H1 (cell line): ENCODE measurements at regions not wholly inside any gene's neighbourhood (a gene's known extent, or its start where the extent isn't known, plus 50 kb on each side); places are given as distances from the start of the nearest gene placed in this dataset.

Experiments used
- CTCF ChIA-PET: fragments of 300-600 bp; sonication (Branson Sonifier 250); formaldehyde crosslinking; loops from one replicate; lab custom pipeline; 2021; ENCODE audit not compliant: partially characterized antibody; lab: Charles Lee
- POLR2A ChIA-PET: fragments of 300-600 bp; sonication (Branson Sonifier 250); formaldehyde crosslinking; loops from one replicate; lab custom pipeline; 2021; ENCODE audit warnings: inconsistent platforms; ENCODE audit not compliant: partially characterized antibody; lab: Charles Lee
- DNase-seq, 2 experiments: peaks; one replicate each; pipeline versions ENCODE4 v3.0.0 to v3.0.0-alpha.2; 2010 to 2022; ENCODE audit warnings: low spot score in 2 of 2, low read depth in 1 of 2, mixed read lengths in 1 of 2
- FAIRE-seq: peaks from 2 replicates; lab custom pipeline; 2011; peaks lifted over from hg19 to GRCh38; lab: Jason Lieb, UNC
- H2AFZ ChIP-seq: 2 replicates; pipeline ENCODE4 v1.8.1; 2012; ENCODE audit warnings: low read length, inconsistent platforms
- H2AK5ac ChIP-seq: 2 replicates; pipeline ENCODE4 v1.6.1; 2013; ENCODE audit warnings: low read depth, low read length
- H2BK120ac ChIP-seq: replicated peaks from 2 replicates; pipeline ENCODE3; 2013; ENCODE audit warnings: low read depth, low read length, inconsistent platforms
- H2BK12ac ChIP-seq: 2 replicates; pipeline ENCODE4 v1.6.1; 2013; ENCODE audit warnings: low read depth, low read length
- H2BK15ac ChIP-seq: 2 replicates; pipeline ENCODE4 v1.6.1; 2013; ENCODE audit warnings: low read length
- H2BK20ac ChIP-seq: 2 replicates; pipeline ENCODE4 v1.6.1; 2013; ENCODE audit warnings: low read length
- H2BK5ac ChIP-seq: 2 replicates; pipeline ENCODE4 v1.6.1; 2013; ENCODE audit warnings: low read depth, low read length
- H3K14ac ChIP-seq: 2 replicates; pipeline ENCODE4 v1.6.1; 2013; ENCODE audit warnings: inconsistent platforms; ENCODE audit not compliant: insufficient read length
- H3K18ac ChIP-seq: 2 replicates; pipeline ENCODE4 v1.6.1; 2013; ENCODE audit warnings: low read length; ENCODE audit errors: extremely low read depth
- H3K23ac ChIP-seq: 2 replicates; pipeline ENCODE4 v1.6.1; 2013; ENCODE audit warnings: inconsistent platforms; ENCODE audit not compliant: insufficient read length
- H3K23me2 ChIP-seq: 2 replicates; pipeline ENCODE4 v1.6.1; 2013; ENCODE audit warnings: low read depth, low read length
- H3K27ac ChIP-seq: 2 replicates; pipeline ENCODE4 v1.6.1; 2011; ENCODE audit warnings: low read depth, low read length, inconsistent platforms
- H3K27me3 ChIP-seq, 4 experiments: replicated peaks in 1 of 4; 1 replicate in 1 of 4; 2 replicates in 3 of 4; pipeline versions ENCODE4 v1.6.1 to v1.8.1; 2011 to 2013; ENCODE audit warnings: low read length in 3 of 4, mild to moderate bottlenecking in 3 of 4, inconsistent platforms in 2 of 4, mixed read lengths in 2 of 4, moderate library complexity in 1 of 4; ENCODE audit not compliant: control insufficient read depth in 3 of 4, insufficient read depth in 3 of 4; ENCODE audit errors: extremely low read depth in 1 of 4
- H3K36me3 ChIP-seq, 4 experiments: 2 replicates each; pipeline versions ENCODE4 v1.6.1 to v1.8.1; 2011 to 2013; ENCODE audit warnings: mild to moderate bottlenecking in 4 of 4, low read length in 3 of 4, moderate library complexity in 2 of 4, control low read depth in 1 of 4, inconsistent platforms in 1 of 4; ENCODE audit not compliant: insufficient read depth in 4 of 4, control insufficient read depth in 2 of 4
- H3K4ac ChIP-seq: replicated peaks from 2 replicates; pipeline ENCODE3; 2013; ENCODE audit warnings: low read length, low read depth, mixed read lengths, inconsistent platforms; ENCODE audit not compliant: insufficient read length
- H3K4me1 ChIP-seq, 4 experiments: replicated peaks in 1 of 4; 1 replicate in 1 of 4; 2 replicates in 3 of 4; pipeline versions ENCODE4 v1.6.1 to v1.8.1; 2011 to 2013; ENCODE audit warnings: low read length in 3 of 4, inconsistent platforms in 2 of 4, mixed read lengths in 1 of 4; ENCODE audit not compliant: insufficient read depth in 4 of 4, control insufficient read depth in 3 of 4
- H3K4me2 ChIP-seq, 2 experiments: 2 replicates each; pipeline versions ENCODE4 v1.6.1 to v1.8.1; 2011 to 2013; ENCODE audit warnings: low read depth in 2 of 2, low read length in 2 of 2, control low read depth in 1 of 2, inconsistent platforms in 1 of 2, mild to moderate bottlenecking in 1 of 2; ENCODE audit not compliant: insufficient read depth in 1 of 2
- H3K4me3 ChIP-seq, 4 experiments: fragments of 200-600, 300-600 bp in 1 of 4; sonication (generic), shearing (Covaris generic), sonication (Bioruptor Twin) in 1 of 4; 2 replicates each; pipeline versions ENCODE4 v1.5.1 to v1.8.1; 2011 to 2016; ENCODE audit warnings: low read length in 4 of 4, low read depth in 3 of 4, control low read depth in 2 of 4, inconsistent platforms in 2 of 4, mild to moderate bottlenecking in 2 of 4, mixed read lengths in 1 of 4, moderate library complexity in 1 of 4; ENCODE audit not compliant: insufficient read depth in 2 of 4; ENCODE audit errors: extremely low read depth in 1 of 4
- H3K56ac ChIP-seq: replicated peaks from 2 replicates; pipeline ENCODE3; 2013; ENCODE audit warnings: low read depth, mild to moderate bottlenecking, mixed read lengths, low read length, inconsistent platforms; ENCODE audit not compliant: insufficient read length
- H3K79me1 ChIP-seq: 2 replicates; pipeline ENCODE4 v1.6.1; 2013; ENCODE audit warnings: low read depth, low read length, control low read depth
- H3K79me2 ChIP-seq, 2 experiments: 2 replicates each; pipeline versions ENCODE4 v1.6.1 to v1.8.1; 2012 to 2013; ENCODE audit warnings: low read length in 2 of 2, mild to moderate bottlenecking in 2 of 2, inconsistent platforms in 1 of 2; ENCODE audit not compliant: insufficient read depth in 2 of 2, control insufficient read depth in 1 of 2
- H3K9ac ChIP-seq, 4 experiments: replicated peaks in 1 of 4; 1 replicate in 1 of 4; 2 replicates in 3 of 4; pipeline versions ENCODE4 v1.6.1 to v1.8.1; 2011 to 2013; ENCODE audit warnings: low read depth in 3 of 4, low read length in 3 of 4, control low read depth in 2 of 4, mild to moderate bottlenecking in 2 of 4, moderate library complexity in 2 of 4, inconsistent platforms in 1 of 4; ENCODE audit errors: extremely low read depth in 1 of 4
- H3K9me3 ChIP-seq, 2 experiments: 2 replicates each; pipeline versions ENCODE4 v1.6.1 to v1.8.1; 2012 to 2013; ENCODE audit warnings: mild to moderate bottlenecking in 2 of 2, moderate library complexity in 2 of 2, control low read depth in 1 of 2, inconsistent platforms in 1 of 2, low read depth in 1 of 2, low read length in 1 of 2, mixed read lengths in 1 of 2; ENCODE audit not compliant: insufficient read depth in 2 of 2
- H4K20me1 ChIP-seq, 2 experiments: replicated peaks in 1 of 2; 2 replicates each; pipeline versions ENCODE3 to v1.8.1; 2011 to 2013; ENCODE audit warnings: inconsistent platforms in 2 of 2, low read length in 2 of 2, mild to moderate bottlenecking in 1 of 2; ENCODE audit not compliant: insufficient read depth in 2 of 2, control insufficient read depth in 1 of 2
- H4K5ac ChIP-seq: 2 replicates; pipeline ENCODE4 v1.6.1; 2013; ENCODE audit warnings: low read length, low read depth, mixed read lengths, inconsistent platforms; ENCODE audit not compliant: insufficient read length
- H4K8ac ChIP-seq: 2 replicates; pipeline ENCODE4 v1.8.0; 2013; ENCODE audit warnings: mild to moderate bottlenecking, moderate library complexity, low read length, inconsistent platforms; ENCODE audit not compliant: insufficient read depth; ENCODE audit errors: extremely low read depth
- H4K91ac ChIP-seq: replicated peaks from 2 replicates; pipeline ENCODE3; 2013; ENCODE audit warnings: low read length, mixed read lengths, inconsistent platforms; ENCODE audit not compliant: insufficient read length
- ATF3 ChIP-seq: IDR thresholded peaks from 2 replicates; pipeline ENCODE4 v1.6.1; 2011; ENCODE audit warnings: low read depth, mild to moderate bottlenecking, low read length; ENCODE audit not compliant: insufficient read depth
- CTBP2 ChIP-seq: IDR thresholded peaks from 2 replicates; pipeline ENCODE4 v1.7.0; 2011; ENCODE audit warnings: borderline replicate concordance, mild to moderate bottlenecking, moderate library complexity, mixed read lengths, low read length; ENCODE audit not compliant: insufficient read depth, insufficient read length
- JUN ChIP-seq: IDR thresholded peaks from 2 replicates; pipeline ENCODE4 v1.6.1; 2011; ENCODE audit warnings: low read depth, mild to moderate bottlenecking, improper control_type of control experiment, low read length
- KDM1A ChIP-seq: fragments of 200-600, 300-600 bp; sonication (generic); IDR thresholded peaks from 2 replicates; pipeline ENCODE4 v1.7.1; 2016; ENCODE audit warnings: mild to moderate bottlenecking, low read length, borderline replicate concordance
- KDM4A ChIP-seq: IDR thresholded peaks from one replicate; pipeline ENCODE4 v1.7.1; 2012; ENCODE audit warnings: low read depth, mild to moderate bottlenecking, moderate library complexity, low read length, inconsistent platforms; ENCODE audit not compliant: severe bottlenecking
- KDM5A ChIP-seq: fragments of 200-600 bp; IDR thresholded peaks from 2 replicates; pipeline ENCODE4 v1.7.1; 2012; ENCODE audit warnings: mild to moderate bottlenecking, low read length, inconsistent platforms, mixed read lengths
- POLR2A ChIP-seq, 2 experiments: IDR thresholded peaks; 1 replicate in 1 of 2; 2 replicates in 1 of 2; pipeline ENCODE4 v1.6.1; 2011; ENCODE audit warnings: low read depth in 2 of 2, low read length in 2 of 2, mild to moderate bottlenecking in 2 of 2; ENCODE audit errors: control extremely low read depth in 1 of 2
- RAD21 ChIP-seq, 2 experiments: IDR thresholded peaks in 1 of 2; conservative IDR thresholded peaks in 1 of 2; 2 replicates each; pipeline ENCODE4 v1.6.1; 2011; ENCODE audit warnings: low read depth in 2 of 2, low read length in 2 of 2, improper control_type of control experiment in 1 of 2, inconsistent platforms in 1 of 2, mild to moderate bottlenecking in 1 of 2, moderate library complexity in 1 of 2
- SP2 ChIP-seq: IDR thresholded peaks from 2 replicates; pipeline ENCODE4 v1.6.1; 2012; ENCODE audit warnings: mild to moderate bottlenecking, low read length, inconsistent platforms
- WGBS, 2 experiments: shearing (Covaris generic) in 1 of 2; methylation state at CpG; one replicate each; pipeline versions ENCODE4 v1.1.6 to v1.1.7; 2013 to 2015; ENCODE audit warnings: low lambda C conversion rate in 2 of 2, mixed read lengths in 2 of 2, inconsistent platforms in 1 of 2, low coverage in 1 of 2, missing lambda C conversion rate in 1 of 2; ENCODE audit not compliant: insufficient replicate concordance in 2 of 2, insufficient coverage in 1 of 2, insufficient read length in 1 of 2; ENCODE audit errors: extremely low coverage in 1 of 2, missing lambda C conversion rate in 1 of 2; 5-methylcytosine and 5-hydroxymethylcytosine counted together

- no peak for FAIRE-seq
- Histone ChIP-seq H3K14ac (no peak overlapping the region), H2BK20ac (no peak overlapping the region), H3K18ac (no peak overlapping the region), H2BK5ac (no peak overlapping the region), H3K9ac (no peak overlapping the region), H2AFZ (no peak overlapping the region), H3K4me1 (no peaks in the 10 kb centered on the region), H3K56ac (no peak overlapping the region), H3K27me3 (no peaks in the 10 kb centered on the region), H2BK15ac (no peak overlapping the region), H3K79me1 (no peaks in the 10 kb centered on the region), H3K36me3 (no peaks in the 10 kb centered on the region), H4K91ac (no peak overlapping the region), H3K79me2 (no peaks in the 10 kb centered on the region), H3K23ac (no peak overlapping the region), H3K9me3 (peaks cover 84 to 96% of the 10 kb centered on the region in 2 experiments), H2BK12ac (no peak overlapping the region), H3K4ac (no peak overlapping the region), H2BK120ac (no peak overlapping the region), H3K4me3 (no peak overlapping the region), H2AK5ac (no peak overlapping the region), H3K23me2 (no peaks in the 10 kb centered on the region), H4K20me1 (no peaks in the 10 kb centered on the region), H4K5ac (no peak overlapping the region), H3K27ac (no peak overlapping the region)
- CTCF ChIA-PET: no interaction called here
- POLR2A ChIA-PET: no interaction called here
- no peak for DNase-seq
- WGBS, 2 experiments: 76% methylated on average over 6 of the region's 6 CpGs; no CpG with 5 or more reads in 1 of the 2 experiments
- TF ChIP-seq RAD21 (IDR thresholded peaks at IDR 0.05 in 1 of 2, conservative IDR thresholded peaks at IDR 0.05 in 1 of 2; ENCODE audit: low read depth in 2 of 2, low read length in 2 of 2): no peak
- no peak for TF ChIP-seq ATF3
- no peak for TF ChIP-seq POLR2A (IDR thresholded peaks at IDR 0.05; ENCODE audit: control extremely low read depth in 1 of 2, low read depth in 2 of 2, low read length in 2 of 2)
- no peak for TF ChIP-seq KDM1A
- no peak for TF ChIP-seq CTBP2
- TF ChIP-seq KDM5A: no peak
- TF ChIP-seq JUN: no peak
- no peak for TF ChIP-seq KDM4A
- TF ChIP-seq SP2: no peak
- TF ChIP-seq, all 59 proteins: peak for 0
- no peak overlapping the region for H4K8ac ChIP-seq
- no peak overlapping the region for H3K4me2 ChIP-seq
Measured at GRCh38 chr13:19052180-19052579, 129.4 kb downstream of the TUBA3C start.
